HG03439 (cell line): ENCODE measurements at regions not wholly inside any gene's neighbourhood (a gene's known extent, or its start where the extent isn't known, plus 50 kb on each side); places are given as distances from the start of the nearest gene placed in this dataset.

Experiments
- ATAC-seq: cut with Tn5 transposase; IDR thresholded peaks from one replicate; pipeline ENCODE4 v1.9.1; 2021; ENCODE audit warnings: mild to moderate bottlenecking, moderate library complexity; ENCODE audit not compliant: unreplicated experiment

- no peak for ATAC-seq
Measured at GRCh38 chr4:33161202-33161601, 2441.0 kb downstream of the PCDH7 start.

- no peak for ATAC-seq
Measured at GRCh38 chr4:33162122-33162521, 2442.0 kb downstream of the PCDH7 start.

- no peak for ATAC-seq
Measured at GRCh38 chr4:33171873-33172525, 2451.8 kb downstream of the PCDH7 start.

GRCh38 chr4:33176566-33176965 is 2456.4 kb downstream of the PCDH7 start:
- ATAC-seq, result no peak

- peak; percentile 68 for ATAC-seq
Measured at GRCh38 chr4:33184657-33185290, 2464.6 kb downstream of the PCDH7 start.

- no peak for ATAC-seq
Measured at GRCh38 chr4:33187035-33187434, 2466.9 kb downstream of the PCDH7 start.

- no peak for ATAC-seq
Measured at GRCh38 chr4:33188733-33189132, 2468.6 kb downstream of the PCDH7 start.

GRCh38 chr4:33189169-33189568 is 2469.0 kb downstream of the PCDH7 start:
- no peak for ATAC-seq

GRCh38 chr4:33193109-33193508 is 2472.9 kb downstream of the PCDH7 start:
- no peak for ATAC-seq

- ATAC-seq, result no peak
Measured at GRCh38 chr4:33200377-33200776, 2480.2 kb downstream of the PCDH7 start.

GRCh38 chr4:33218238-33218637 is 2498.1 kb downstream of the PCDH7 start:
- ATAC-seq, result no peak

GRCh38 chr4:33226133-33226532 is 2506.0 kb downstream of the PCDH7 start:
- ATAC-seq, result no peak

- ATAC-seq, result no peak
Measured at GRCh38 chr4:33226783-33227182, 2506.6 kb downstream of the PCDH7 start.

GRCh38 chr4:33255094-33255493 is 2534.9 kb downstream of the PCDH7 start:
- no peak for ATAC-seq

- no peak for ATAC-seq
Measured at GRCh38 chr4:33255507-33255906, 2535.3 kb downstream of the PCDH7 start.

- ATAC-seq, result no peak
Measured at GRCh38 chr4:33262824-33263223, 2542.7 kb downstream of the PCDH7 start.

GRCh38 chr4:33268776-33269175 is 2548.6 kb downstream of the PCDH7 start:
- no peak for ATAC-seq

- no peak for ATAC-seq
Measured at GRCh38 chr4:33270403-33270802, 2550.2 kb downstream of the PCDH7 start.

- ATAC-seq, result no peak
Measured at GRCh38 chr4:33272722-33273121, 2552.6 kb downstream of the PCDH7 start.

- ATAC-seq, result no peak
Measured at GRCh38 chr4:33283818-33284217, 2563.6 kb downstream of the PCDH7 start.

GRCh38 chr4:33296876-33297455 is 2576.8 kb downstream of the PCDH7 start:
- no peak for ATAC-seq

- ATAC-seq, result no peak
Measured at GRCh38 chr4:33302321-33302720, 2582.2 kb downstream of the PCDH7 start.
